ENCODE measurements at regions not wholly inside any gene's neighbourhood (a gene's known extent, or its start where the extent isn't known, plus 50 kb on each side); places are given as distances from the start of the nearest gene placed in this dataset.

DNA sequence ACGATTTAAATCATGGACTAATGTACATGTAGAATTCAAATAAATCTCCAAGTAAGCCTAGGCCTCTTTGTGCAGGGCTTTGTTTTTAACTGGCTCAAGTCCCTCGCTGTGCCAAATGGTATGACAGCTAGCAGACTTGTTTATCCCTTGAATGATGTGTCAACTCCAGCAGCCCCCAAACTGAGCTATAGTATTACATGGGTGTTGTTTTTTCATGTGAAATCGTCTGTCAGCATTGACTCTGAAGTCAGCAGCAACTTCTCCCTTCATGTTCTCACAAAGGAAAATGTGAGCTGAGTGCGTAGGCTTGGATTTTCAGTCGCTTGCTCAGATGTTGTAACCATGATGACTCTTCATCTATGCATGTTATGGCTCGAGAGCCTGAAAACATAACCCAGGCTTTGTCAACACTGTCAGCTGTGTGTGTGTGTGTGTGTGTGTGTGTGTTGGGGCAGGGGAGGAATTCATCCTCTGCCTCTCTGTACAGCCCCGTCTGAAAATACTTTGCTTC lies 73.3 kb downstream of the PTHLH start:
- TF ChIP-seq ZC3H10 (CRISPR knock-in tag; IDR thresholded peaks at IDR 0.05) (no peak), BACH2 (CRISPR knock-in tag; IDR thresholded peaks at IDR 0.05; ENCODE audit: borderline replicate concordance) (no peak), ZNF70 (CRISPR knock-in tag; IDR thresholded peaks at IDR 0.05) (no peak), RARB (CRISPR knock-in tag; IDR thresholded peaks at IDR 0.05) (no peak), TOX (CRISPR knock-in tag; IDR thresholded peaks at IDR 0.05; ENCODE audit: borderline replicate concordance) (no peak), TCF4 (CRISPR knock-in tag; IDR thresholded peaks at IDR 0.05; ENCODE audit: borderline replicate concordance) (no peak), OSR1 (CRISPR knock-in tag; IDR thresholded peaks at IDR 0.05) (no peak)
- TF ChIP-seq, protein P1, sequence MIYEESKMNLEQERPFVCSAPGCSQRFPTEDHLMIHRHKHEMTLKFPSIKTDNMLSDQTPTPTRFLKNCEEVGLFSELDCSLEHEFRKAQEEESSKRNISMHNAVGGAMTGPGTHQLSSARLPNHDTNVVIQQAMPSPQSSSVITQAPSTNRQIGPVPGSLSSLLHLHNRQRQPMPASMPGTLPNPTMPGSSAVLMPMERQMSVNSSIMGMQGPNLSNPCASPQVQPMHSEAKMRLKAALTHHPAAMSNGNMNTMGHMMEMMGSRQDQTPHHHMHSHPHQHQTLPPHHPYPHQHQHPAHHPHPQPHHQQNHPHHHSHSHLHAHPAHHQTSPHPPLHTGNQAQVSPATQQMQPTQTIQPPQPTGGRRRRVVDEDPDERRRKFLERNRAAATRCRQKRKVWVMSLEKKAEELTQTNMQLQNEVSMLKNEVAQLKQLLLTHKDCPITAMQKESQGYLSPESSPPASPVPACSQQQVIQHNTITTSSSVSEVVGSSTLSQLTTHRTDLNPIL (CRISPR knock-in tag; IDR thresholded peaks at IDR 0.05; ENCODE audit: low read depth), result no peak
- TF ChIP-seq, protein P2, sequence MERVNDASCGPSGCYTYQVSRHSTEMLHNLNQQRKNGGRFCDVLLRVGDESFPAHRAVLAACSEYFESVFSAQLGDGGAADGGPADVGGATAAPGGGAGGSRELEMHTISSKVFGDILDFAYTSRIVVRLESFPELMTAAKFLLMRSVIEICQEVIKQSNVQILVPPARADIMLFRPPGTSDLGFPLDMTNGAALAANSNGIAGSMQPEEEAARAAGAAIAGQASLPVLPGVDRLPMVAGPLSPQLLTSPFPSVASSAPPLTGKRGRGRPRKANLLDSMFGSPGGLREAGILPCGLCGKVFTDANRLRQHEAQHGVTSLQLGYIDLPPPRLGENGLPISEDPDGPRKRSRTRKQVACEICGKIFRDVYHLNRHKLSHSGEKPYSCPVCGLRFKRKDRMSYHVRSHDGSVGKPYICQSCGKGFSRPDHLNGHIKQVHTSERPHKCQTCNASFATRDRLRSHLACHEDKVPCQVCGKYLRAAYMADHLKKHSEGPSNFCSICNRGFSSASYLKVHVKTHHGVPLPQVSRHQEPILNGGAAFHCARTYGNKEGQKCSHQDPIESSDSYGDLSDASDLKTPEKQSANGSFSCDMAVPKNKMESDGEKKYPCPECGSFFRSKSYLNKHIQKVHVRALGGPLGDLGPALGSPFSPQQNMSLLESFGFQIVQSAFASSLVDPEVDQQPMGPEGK (CRISPR knock-in tag; IDR thresholded peaks at IDR 0.05; ENCODE audit: borderline replicate concordance), result no peak
- TF ChIP-seq, protein P3, sequence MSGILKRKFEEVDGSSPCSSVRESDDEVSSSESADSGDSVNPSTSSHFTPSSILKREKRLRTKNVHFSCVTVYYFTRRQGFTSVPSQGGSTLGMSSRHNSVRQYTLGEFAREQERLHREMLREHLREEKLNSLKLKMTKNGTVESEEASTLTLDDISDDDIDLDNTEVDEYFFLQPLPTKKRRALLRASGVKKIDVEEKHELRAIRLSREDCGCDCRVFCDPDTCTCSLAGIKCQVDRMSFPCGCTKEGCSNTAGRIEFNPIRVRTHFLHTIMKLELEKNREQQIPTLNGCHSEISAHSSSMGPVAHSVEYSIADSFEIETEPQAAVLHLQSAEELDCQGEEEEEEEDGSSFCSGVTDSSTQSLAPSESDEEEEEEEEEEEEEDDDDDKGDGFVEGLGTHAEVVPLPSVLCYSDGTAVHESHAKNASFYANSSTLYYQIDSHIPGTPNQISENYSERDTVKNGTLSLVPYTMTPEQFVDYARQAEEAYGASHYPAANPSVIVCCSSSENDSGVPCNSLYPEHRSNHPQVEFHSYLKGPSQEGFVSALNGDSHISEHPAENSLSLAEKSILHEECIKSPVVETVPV (CRISPR knock-in tag; IDR thresholded peaks at IDR 0.05), result no peak
